CD14-positive monocyte (primary cell): ENCODE measurements at regions not wholly inside any gene's neighbourhood (a gene's known extent, or its start where the extent isn't known, plus 50 kb on each side); places are given as distances from the start of the nearest gene placed in this dataset.

Source experiments
- DNase-seq, 3 donors: peaks; one replicate each; pipeline ENCODE4 v3.0.0-alpha.2; 2011 to 2022
- H2AFZ ChIP-seq: 2 replicates; pipeline ENCODE4 v1.6.0; 2012; ENCODE audit warnings: mild to moderate bottlenecking, low read depth, low read length, inconsistent platforms; ENCODE audit not compliant: insufficient read depth, poor library complexity, severe bottlenecking
- H3K27ac ChIP-seq, 2 donors: 1 replicate in 1 of 2; 2 replicates in 1 of 2; pipeline ENCODE4 v1.5.1; 2012 to 2013; ENCODE audit warnings: low read length in 2 of 2, control low read depth in 1 of 2, inconsistent platforms in 1 of 2, low read depth in 1 of 2, mild to moderate bottlenecking in 1 of 2
- H3K27me3 ChIP-seq, 2 donors: one replicate each; pipeline versions ENCODE4 v1.6.0 to v1.6.1; 2011 to 2013; ENCODE audit warnings: low read length in 2 of 2; ENCODE audit not compliant: control insufficient read depth in 2 of 2, insufficient read depth in 2 of 2
- H3K36me3 ChIP-seq, 2 donors: replicated peaks in 1 of 2; 1 replicate in 1 of 2; 2 replicates in 1 of 2; pipeline versions ENCODE4 v1.5.1 to v1.6.1; 2012 to 2013; ENCODE audit warnings: low read length in 2 of 2, control low read depth in 1 of 2, inconsistent platforms in 1 of 2, mild to moderate bottlenecking in 1 of 2; ENCODE audit not compliant: insufficient read depth in 2 of 2, control insufficient read depth in 1 of 2
- H3K4me1 ChIP-seq, 2 donors: 1 replicate in 1 of 2; 2 replicates in 1 of 2; pipeline versions ENCODE4 v1.5.1 to v1.6.1; 2012 to 2013; ENCODE audit warnings: low read length in 2 of 2, control low read depth in 1 of 2, inconsistent platforms in 1 of 2, mild to moderate bottlenecking in 1 of 2, moderate library complexity in 1 of 2; ENCODE audit not compliant: insufficient read depth in 2 of 2, control insufficient read depth in 1 of 2
- H3K4me2 ChIP-seq: replicated peaks from 2 replicates; pipeline ENCODE3; 2012; ENCODE audit warnings: low read length, moderate library complexity, mild to moderate bottlenecking; ENCODE audit not compliant: poor library complexity, severe bottlenecking; ENCODE audit errors: extremely low read depth
- H3K4me3 ChIP-seq, 3 experiments: fragments of 200-600 bp in 1 of 3; sonication (generic) in 1 of 3; replicated peaks in 1 of 3; 1 replicate in 2 of 3; 2 replicates in 1 of 3; pipeline ENCODE4 v1.5.1; 2011 to 2013; ENCODE audit warnings: low read length in 3 of 3, mild to moderate bottlenecking in 3 of 3, control low read depth in 2 of 3, low read depth in 2 of 3, inconsistent platforms in 1 of 3, moderate library complexity in 1 of 3
- H3K79me2 ChIP-seq: 2 replicates; pipeline ENCODE4 v1.6.0; 2012; ENCODE audit warnings: mild to moderate bottlenecking, control low read depth, inconsistent platforms, low read length, moderate library complexity; ENCODE audit not compliant: insufficient read depth
- H3K9ac ChIP-seq: 2 replicates; pipeline ENCODE4 v1.6.0; 2017; ENCODE audit warnings: low read length, mild to moderate bottlenecking; ENCODE audit not compliant: insufficient read depth, poor library complexity, severe bottlenecking
- H3K9me3 ChIP-seq, 2 donors: replicated peaks in 1 of 2; 1 replicate in 1 of 2; 2 replicates in 1 of 2; pipeline versions ENCODE4 v1.5.1 to v1.6.1; 2012 to 2013; ENCODE audit warnings: low read length in 2 of 2, control low read depth in 1 of 2; ENCODE audit not compliant: control insufficient read depth in 1 of 2, insufficient read depth in 1 of 2
- H4K20me1 ChIP-seq: 2 replicates; pipeline ENCODE4 v1.6.0; 2012; ENCODE audit warnings: mild to moderate bottlenecking, low read length, control low read depth, moderate library complexity; ENCODE audit not compliant: insufficient read depth
- H3K27ac Mint-ChIP-seq, 7 donors: one replicate each; pipeline ENCODE4 v1.8.0; 2020; ENCODE audit warnings: mild to moderate bottlenecking in 7 of 7, mixed read lengths in 7 of 7, moderate library complexity in 6 of 7, inconsistent platforms in 2 of 7
- H3K27me3 Mint-ChIP-seq, 3 donors: one replicate each; pipeline ENCODE4 v1.8.0; 2021 to 2022; ENCODE audit warnings: low read depth in 3 of 3, mild to moderate bottlenecking in 3 of 3, mixed read lengths in 3 of 3, moderate library complexity in 3 of 3, inconsistent platforms in 1 of 3
- H3K36me3 Mint-ChIP-seq, 2 donors: one replicate each; pipeline ENCODE4 v1.8.0; 2020; ENCODE audit warnings: mixed read lengths in 2 of 2, inconsistent platforms in 1 of 2, mild to moderate bottlenecking in 1 of 2
- H3K4me1 Mint-ChIP-seq: one replicate; pipeline ENCODE4 v1.8.0; 2020; ENCODE audit warnings: mild to moderate bottlenecking, mixed read lengths
- H3K4me3 Mint-ChIP-seq, 2 donors: one replicate each; pipeline ENCODE4 v1.8.0; 2020; ENCODE audit warnings: mild to moderate bottlenecking in 2 of 2, mixed read lengths in 2 of 2, moderate library complexity in 1 of 2
- H3K9me3 Mint-ChIP-seq, 7 donors: one replicate each; pipeline ENCODE4 v1.8.0; 2020 to 2022; ENCODE audit warnings: mixed read lengths in 7 of 7, mild to moderate bottlenecking in 6 of 7, moderate library complexity in 6 of 7, inconsistent platforms in 2 of 7
- CTCF ChIP-seq: fragments of 200-600 bp; IDR thresholded peaks from one replicate; pipeline ENCODE4 v1.8.0; 2022; ENCODE audit warnings: antibody characterized with exemption, mild to moderate bottlenecking
- WGBS: methylation state at CpG from one replicate; pipeline ENCODE4 v1.1.5; 2013; ENCODE audit warnings: missing lambda C conversion rate; ENCODE audit not compliant: insufficient coverage; 5-methylcytosine and 5-hydroxymethylcytosine counted together
- intact Hi-C, 2 donors: fragments of 100-400 bp; cut with micrococcal nuclease; formaldehyde crosslinking; loops; one replicate each; pipeline versions ENCODE4 v1.15.0 to v1.15.1; 2023

- no peaks in the 10 kb centered on the region for H3K27me3 ChIP-seq
- no CpG with 5 or more reads among the region's 6 CpGs for WGBS
- H3K4me1 Mint-ChIP-seq, result no peaks in the 10 kb centered on the region
- H3K9me3 ChIP-seq, result peaks cover 4 to 7% of the 10 kb centered on the region in 2 donors
- no peaks in the 10 kb centered on the region for H3K36me3 Mint-ChIP-seq
- no peaks in the 10 kb centered on the region for H3K36me3 ChIP-seq
- no peak overlapping the region for H2AFZ ChIP-seq
- H3K4me1 ChIP-seq, result no peaks in the 10 kb centered on the region
- H3K79me2 ChIP-seq, result no peaks in the 10 kb centered on the region
- no peak overlapping the region for H3K4me3 Mint-ChIP-seq
- no peak for TF ChIP-seq CTCF
- H3K4me3 ChIP-seq, result no peak overlapping the region
- no peak overlapping the region for H3K9ac ChIP-seq
- H3K9me3 Mint-ChIP-seq, result peaks cover 0 to 4% (median 0%) of the 10 kb centered on the region in 7 donors
- no peaks in the 10 kb centered on the region for H4K20me1 ChIP-seq
- no peak overlapping the region for H3K27ac Mint-ChIP-seq
- H3K27ac ChIP-seq, result no peak overlapping the region
- intact Hi-C loops, result no loop called here
- H3K4me2 ChIP-seq, result no peak overlapping the region
- no peak for DNase-seq
- H3K27me3 Mint-ChIP-seq, result peaks cover 0 to under 1% (median 0%) of the 10 kb centered on the region in 3 donors
Measured at GRCh38 chrX:5537098-5537497, 691.6 kb downstream of the NLGN4X start.

GRCh38 chrX:5536261-5536660 lies 692.4 kb downstream of the NLGN4X start:
- no peak overlapping the region for H3K4me3 Mint-ChIP-seq
- Histone ChIP-seq H3K4me3 (no peak overlapping the region), H3K9me3 (peaks cover 4 to 7% of the 10 kb centered on the region in 2 donors), H3K4me1 (no peaks in the 10 kb centered on the region), H3K27ac (no peak overlapping the region), H3K27me3 (no peaks in the 10 kb centered on the region), H3K9ac (no peak overlapping the region), H4K20me1 (no peaks in the 10 kb centered on the region), H3K36me3 (no peaks in the 10 kb centered on the region), H3K79me2 (no peaks in the 10 kb centered on the region), H2AFZ (no peak overlapping the region), H3K4me2 (no peak overlapping the region)
- no peaks in the 10 kb centered on the region for H3K4me1 Mint-ChIP-seq
- intact Hi-C loops, result no loop called here
- H3K27me3 Mint-ChIP-seq, result peaks cover 0 to 4% (median 0%) of the 10 kb centered on the region in 3 donors
- H3K9me3 Mint-ChIP-seq, result peaks cover 0 to 4% (median 2%) of the 10 kb centered on the region in 7 donors
- TF ChIP-seq CTCF, result no peak
- H3K36me3 Mint-ChIP-seq, result no peaks in the 10 kb centered on the region
- DNase-seq, result no peak
- no CpG with 5 or more reads among the region's 3 CpGs for WGBS
- H3K27ac Mint-ChIP-seq, result no peak overlapping the region
